H9 (cell line): ENCODE measurements at regions not wholly inside any gene's neighbourhood (a gene's known extent, or its start where the extent isn't known, plus 50 kb on each side); places are given as distances from the start of the nearest gene placed in this dataset.

Experiments
- DNase-seq: peaks from one replicate; pipeline ENCODE4 v3.0.0-alpha.2; 2017
- H2AFZ ChIP-seq: one replicate; pipeline ENCODE4 v1.6.1; 2013; ENCODE audit warnings: mild to moderate bottlenecking, low read length, control low read depth, moderate library complexity
- H2AK5ac ChIP-seq: 2 replicates; pipeline ENCODE4 v1.6.1; 2013; ENCODE audit warnings: low read length, control low read depth, mixed read lengths; ENCODE audit not compliant: insufficient read length
- H2BK120ac ChIP-seq: one replicate; pipeline ENCODE4 v1.6.1; 2013; ENCODE audit warnings: low read depth, mild to moderate bottlenecking, low read length, control low read depth, inconsistent platforms; ENCODE audit not compliant: poor library complexity, severe bottlenecking
- H2BK12ac ChIP-seq: 2 replicates; pipeline ENCODE4 v1.6.1; 2013; ENCODE audit warnings: low read length, control low read depth, mixed read lengths, low read depth; ENCODE audit not compliant: insufficient read length
- H2BK15ac ChIP-seq: 2 replicates; pipeline ENCODE4 v1.6.1; 2013; ENCODE audit warnings: low read depth, low read length, control low read depth
- H2BK20ac ChIP-seq: one replicate; pipeline ENCODE4 v1.6.1; 2013; ENCODE audit warnings: low read depth, mild to moderate bottlenecking, low read length, control low read depth, inconsistent platforms; ENCODE audit not compliant: poor library complexity, severe bottlenecking
- H2BK5ac ChIP-seq: 2 replicates; pipeline ENCODE4 v1.6.1; 2013; ENCODE audit warnings: low read length, control low read depth, mixed read lengths; ENCODE audit not compliant: insufficient read length
- H3K14ac ChIP-seq: 2 replicates; pipeline ENCODE4 v1.6.1; 2013; ENCODE audit warnings: low read length, control low read depth; ENCODE audit not compliant: insufficient read depth
- H3K18ac ChIP-seq: 2 replicates; pipeline ENCODE4 v1.6.1; 2013; ENCODE audit warnings: low read depth, mild to moderate bottlenecking, mixed read lengths, low read length, control low read depth; ENCODE audit not compliant: insufficient read length
- H3K23ac ChIP-seq: 2 replicates; pipeline ENCODE4 v1.6.1; 2013; ENCODE audit warnings: low read length, control low read depth, mixed read lengths, low read depth; ENCODE audit not compliant: insufficient read length
- H3K23me2 ChIP-seq: 2 replicates; pipeline ENCODE4 v1.6.1; 2013; ENCODE audit warnings: low read depth, mild to moderate bottlenecking, mixed read lengths, low read length, control low read depth; ENCODE audit not compliant: insufficient read length, poor library complexity, severe bottlenecking
- H3K27ac ChIP-seq: 2 replicates; pipeline ENCODE4 v1.5.1; 2013; ENCODE audit warnings: low read length, control low read depth, mixed read lengths, low read depth; ENCODE audit not compliant: insufficient read length
- H3K27me3 ChIP-seq: 2 replicates; pipeline ENCODE4 v1.6.1; 2013; ENCODE audit warnings: low read length, control low read depth, inconsistent platforms; ENCODE audit not compliant: insufficient read depth
- H3K4ac ChIP-seq: 2 replicates; pipeline ENCODE4 v1.6.1; 2013; ENCODE audit warnings: low read depth, mild to moderate bottlenecking, control low read depth, inconsistent platforms, low read length, moderate library complexity
- H3K4me1 ChIP-seq: 2 replicates; pipeline ENCODE4 v1.6.1; 2013; ENCODE audit warnings: low read length, control low read depth, inconsistent platforms; ENCODE audit not compliant: insufficient read depth
- H3K4me2 ChIP-seq: 2 replicates; pipeline ENCODE4 v1.6.1; 2013; ENCODE audit warnings: low read length, control low read depth, mixed read lengths; ENCODE audit not compliant: insufficient read length, insufficient read depth
- H3K56ac ChIP-seq: 2 replicates; pipeline ENCODE4 v1.6.1; 2013; ENCODE audit warnings: low read depth, mild to moderate bottlenecking, mixed read lengths, low read length, control low read depth; ENCODE audit not compliant: insufficient read length
- H3K79me1 ChIP-seq: 2 replicates; pipeline ENCODE4 v1.6.1; 2013; ENCODE audit warnings: low read depth, mild to moderate bottlenecking, moderate library complexity, low read length, control low read depth, inconsistent platforms; ENCODE audit not compliant: insufficient read depth, poor library complexity, severe bottlenecking
- H3K79me2 ChIP-seq: 2 replicates; pipeline ENCODE4 v1.6.1; 2013; ENCODE audit warnings: low read length, control low read depth, inconsistent platforms; ENCODE audit not compliant: insufficient read depth
- H3K9ac ChIP-seq: 2 replicates; pipeline ENCODE4 v1.6.1; 2013; ENCODE audit warnings: low read length, control low read depth, mixed read lengths; ENCODE audit not compliant: insufficient read length; ENCODE audit errors: extremely low read depth
- H3K9me3 ChIP-seq: one replicate; pipeline ENCODE4 v1.6.1; 2013; ENCODE audit warnings: low read depth, low read length, inconsistent platforms; ENCODE audit not compliant: control insufficient read depth
- H3T11ph ChIP-seq: one replicate; pipeline ENCODE4 v1.6.1; 2013; ENCODE audit warnings: mild to moderate bottlenecking, low read length, control low read depth, inconsistent platforms
- H4K20me1 ChIP-seq: one replicate; pipeline ENCODE4 v1.6.1; 2013; ENCODE audit not compliant: control insufficient read depth, insufficient read length, insufficient read depth
- H4K5ac ChIP-seq: 2 replicates; pipeline ENCODE4 v1.6.1; 2013; ENCODE audit warnings: low read depth, mild to moderate bottlenecking, mixed read lengths, low read length, control low read depth; ENCODE audit not compliant: insufficient read length
- H4K8ac ChIP-seq: replicated peaks from 2 replicates; pipeline ENCODE4 v1.6.1; 2013; ENCODE audit warnings: low read length, control low read depth, mixed read lengths, low read depth; ENCODE audit not compliant: insufficient read length
- H4K91ac ChIP-seq: 2 replicates; pipeline ENCODE4 v1.6.1; 2013; ENCODE audit warnings: low read depth, mild to moderate bottlenecking, moderate library complexity, mixed read lengths, low read length, control low read depth; ENCODE audit not compliant: insufficient read length
- H3K27ac Mint-ChIP-seq, 3 experiments: 2 replicates in 2 of 3; 3 replicates in 1 of 3; pipeline ENCODE4 v1.8.0; 2020 to 2021; ENCODE audit warnings: mixed read lengths in 3 of 3, mild to moderate bottlenecking in 1 of 3, moderate library complexity in 1 of 3
- H3K27me3 Mint-ChIP-seq: 2 replicates; pipeline ENCODE4 v1.8.0; 2021; ENCODE audit warnings: low read depth, mild to moderate bottlenecking, moderate library complexity, mixed read lengths
- H3K36me3 Mint-ChIP-seq, 3 experiments: 2 replicates in 2 of 3; 3 replicates in 1 of 3; pipeline ENCODE4 v1.8.0; 2020 to 2021; ENCODE audit warnings: low read depth in 3 of 3, mixed read lengths in 3 of 3; ENCODE audit not compliant: insufficient read depth in 1 of 3
- H3K4me1 Mint-ChIP-seq, 2 experiments: 2 replicates each; pipeline ENCODE4 v1.8.0; 2020; ENCODE audit warnings: mixed read lengths in 2 of 2
- H3K4me3 Mint-ChIP-seq, 2 experiments: 2 replicates in 1 of 2; 3 replicates in 1 of 2; pipeline ENCODE4 v1.8.0; 2020 to 2021; ENCODE audit warnings: mild to moderate bottlenecking in 2 of 2, mixed read lengths in 2 of 2, moderate library complexity in 1 of 2
- H3K9me3 Mint-ChIP-seq, 2 experiments: 2 replicates in 1 of 2; 3 replicates in 1 of 2; pipeline ENCODE4 v1.8.0; 2020; ENCODE audit warnings: mild to moderate bottlenecking in 2 of 2, mixed read lengths in 2 of 2, moderate library complexity in 1 of 2
- WGBS: extraction: QIAGEN DNeasy Blood & Tissue Kit; methylation state at CpG from one replicate; pipeline ENCODE4 v1.1.7; 2013; ENCODE audit warnings: missing lambda C conversion rate, low lambda C conversion rate, mixed read lengths; ENCODE audit not compliant: insufficient read length; ENCODE audit errors: extremely low coverage; 5-methylcytosine and 5-hydroxymethylcytosine counted together
- TF ChIP-seq, protein P1 (sequence below): fragments of 200-600 bp; sonication (generic); conservative IDR thresholded peaks from 3 replicates; pipeline ENCODE4 v1.8.0; 2021; ENCODE audit warnings: antibody characterized with exemption, mild to moderate bottlenecking

DNA sequence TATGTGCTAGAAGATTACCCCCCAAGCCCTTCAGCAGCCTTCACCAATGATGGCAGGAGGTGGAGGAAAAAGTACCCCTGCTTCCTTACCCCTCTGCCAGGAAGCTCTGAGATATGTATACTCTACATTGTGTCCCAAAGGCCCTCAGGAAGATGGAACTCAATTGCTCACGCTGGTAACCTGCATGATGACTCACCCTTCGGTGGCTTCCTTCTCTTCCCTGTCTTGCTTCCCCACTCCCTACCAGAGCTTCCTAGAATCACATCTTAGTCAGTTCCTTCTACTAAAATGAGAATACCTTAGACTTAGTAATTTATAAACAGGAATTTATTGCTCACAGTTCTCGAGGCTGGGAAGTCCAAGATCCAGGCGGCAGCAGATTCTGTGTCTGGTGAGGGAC is 405.6 kb downstream of the TYW1 start:
- no peak overlapping the region for H2AK5ac ChIP-seq
- DNase-seq: no peak
- H3K18ac ChIP-seq: no peak overlapping the region
- TF ChIP-seq, protein P1, sequence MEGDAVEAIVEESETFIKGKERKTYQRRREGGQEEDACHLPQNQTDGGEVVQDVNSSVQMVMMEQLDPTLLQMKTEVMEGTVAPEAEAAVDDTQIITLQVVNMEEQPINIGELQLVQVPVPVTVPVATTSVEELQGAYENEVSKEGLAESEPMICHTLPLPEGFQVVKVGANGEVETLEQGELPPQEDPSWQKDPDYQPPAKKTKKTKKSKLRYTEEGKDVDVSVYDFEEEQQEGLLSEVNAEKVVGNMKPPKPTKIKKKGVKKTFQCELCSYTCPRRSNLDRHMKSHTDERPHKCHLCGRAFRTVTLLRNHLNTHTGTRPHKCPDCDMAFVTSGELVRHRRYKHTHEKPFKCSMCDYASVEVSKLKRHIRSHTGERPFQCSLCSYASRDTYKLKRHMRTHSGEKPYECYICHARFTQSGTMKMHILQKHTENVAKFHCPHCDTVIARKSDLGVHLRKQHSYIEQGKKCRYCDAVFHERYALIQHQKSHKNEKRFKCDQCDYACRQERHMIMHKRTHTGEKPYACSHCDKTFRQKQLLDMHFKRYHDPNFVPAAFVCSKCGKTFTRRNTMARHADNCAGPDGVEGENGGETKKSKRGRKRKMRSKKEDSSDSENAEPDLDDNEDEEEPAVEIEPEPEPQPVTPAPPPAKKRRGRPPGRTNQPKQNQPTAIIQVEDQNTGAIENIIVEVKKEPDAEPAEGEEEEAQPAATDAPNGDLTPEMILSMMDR: no peak
- H2BK120ac ChIP-seq: no peak overlapping the region
- peaks cover 2% of the 10 kb centered on the region for H3K27me3 Mint-ChIP-seq
- H4K8ac ChIP-seq: no peak overlapping the region
- no peak overlapping the region for H4K91ac ChIP-seq
- H2BK5ac ChIP-seq: no peak overlapping the region
- H3K27ac ChIP-seq: no peak overlapping the region
- H3K27me3 ChIP-seq: no peaks in the 10 kb centered on the region
- H3K56ac ChIP-seq: no peak overlapping the region
- WGBS: no CpG with 5 or more reads among the region's 4 CpGs
- no peak overlapping the region for H3K9ac ChIP-seq
- H3K4me2 ChIP-seq: no peak overlapping the region
- no peak overlapping the region for H3K4ac ChIP-seq
- no peak overlapping the region for H2AFZ ChIP-seq
- no peak overlapping the region for H3K23ac ChIP-seq
- no peak overlapping the region for H3K27ac Mint-ChIP-seq
- no peak overlapping the region for H2BK12ac ChIP-seq
- no peak overlapping the region for H3K14ac ChIP-seq
- peaks cover 8% of the 10 kb centered on the region for H3K9me3 ChIP-seq
- peaks cover 0 to 3% of the 10 kb centered on the region in 2 experiments; a peak in 2 of 4 replicates for H3K4me1 Mint-ChIP-seq
- H4K5ac ChIP-seq: no peak overlapping the region
- H3K79me2 ChIP-seq: no peaks in the 10 kb centered on the region
- H3K36me3 Mint-ChIP-seq: peaks cover 0 to 18% (median 0%) of the 10 kb centered on the region in 3 experiments; a peak in 3 of 7 replicates
- H2BK15ac ChIP-seq: no peak overlapping the region
- no peaks in the 10 kb centered on the region for H3K23me2 ChIP-seq
- H4K20me1 ChIP-seq: no peaks in the 10 kb centered on the region
- peaks cover 15 to 21% of the 10 kb centered on the region in 2 experiments for H3K9me3 Mint-ChIP-seq
- no peak overlapping the region for H2BK20ac ChIP-seq
- no peaks in the 10 kb centered on the region for H3K4me1 ChIP-seq
- no peaks in the 10 kb centered on the region for H3K79me1 ChIP-seq
- no peak overlapping the region for H3K4me3 Mint-ChIP-seq
- H3T11ph ChIP-seq: no peak overlapping the region
